SK-N-SH treated with all-trans-retinoic acid at 6 μM for 48 hours (cell line): ENCODE measurements at regions not wholly inside any gene's neighbourhood (a gene's known extent, or its start where the extent isn't known, plus 50 kb on each side); places are given as distances from the start of the nearest gene placed in this dataset.

Experiments used
- ATAC-seq: fragments of 200-7000 bp; cut with Tn5 transposase; 3 replicates; pipeline ENCODE4 v1.9.1; 2020; ENCODE audit warnings: mild to moderate bottlenecking, moderate library complexity
- ARNTL ChIP-seq: fragments of 450-650 bp; formaldehyde crosslinking; IDR thresholded peaks from 2 replicates; pipeline ENCODE4 v1.5.0; 2020; ENCODE audit warnings: low read depth, mild to moderate bottlenecking, moderate library complexity, borderline replicate concordance
- BACH2 ChIP-seq: fragments of 250-450 bp; sonication (Bioruptor Pico); IDR thresholded peaks from 2 replicates; pipeline ENCODE4 v1.9.0; 2021; ENCODE audit warnings: mild to moderate bottlenecking, borderline replicate concordance
- CSDC2 ChIP-seq: fragments of 250-450 bp; sonication (Bioruptor Pico); IDR thresholded peaks from 2 replicates; pipeline ENCODE4 v1.5.0; 2020; ENCODE audit warnings: mild to moderate bottlenecking, moderate library complexity
- GLIS3 ChIP-seq: fragments of 250-450 bp; sonication (Bioruptor Pico); IDR thresholded peaks from 2 replicates; pipeline ENCODE4 v1.5.0; 2020; ENCODE audit warnings: mild to moderate bottlenecking, moderate library complexity
- ISL1 ChIP-seq: fragments of 250-450 bp; sonication (Bioruptor Pico); IDR thresholded peaks from 2 replicates; pipeline ENCODE4 v2.1.2; 2022; ENCODE audit warnings: mild to moderate bottlenecking, moderate library complexity
- OSR1 ChIP-seq: fragments of 250-450 bp; sonication (Bioruptor Pico); IDR thresholded peaks from 2 replicates; pipeline ENCODE4 v1.8.0; 2022; ENCODE audit warnings: moderate library complexity, mild to moderate bottlenecking, inconsistent platforms
- PPARA ChIP-seq: fragments of 250-450 bp; sonication (Bioruptor Pico); IDR thresholded peaks from 2 replicates; pipeline ENCODE4 v1.5.0; 2020; ENCODE audit warnings: mild to moderate bottlenecking, borderline replicate concordance
- RARB ChIP-seq: fragments of 250-450 bp; sonication (Bioruptor Pico); IDR thresholded peaks from 2 replicates; pipeline ENCODE4 v1.8.0; 2021; ENCODE audit warnings: mild to moderate bottlenecking, moderate library complexity
- SNAI2 ChIP-seq: fragments of 250-450 bp; sonication (Bioruptor Pico); IDR thresholded peaks from 2 replicates; pipeline ENCODE4 v1.5.0; 2020; ENCODE audit warnings: mild to moderate bottlenecking, moderate library complexity
- TCF4 ChIP-seq: fragments of 250-450 bp; sonication (Bioruptor Pico); IDR thresholded peaks from 2 replicates; pipeline ENCODE4 v1.8.0; 2021; ENCODE audit warnings: mild to moderate bottlenecking, moderate library complexity, borderline replicate concordance
- TOX ChIP-seq: fragments of 250-450 bp; sonication (Bioruptor Pico); IDR thresholded peaks from 2 replicates; pipeline ENCODE4 v1.8.0; 2021; ENCODE audit warnings: mild to moderate bottlenecking, moderate library complexity, borderline replicate concordance
- ZC3H10 ChIP-seq: fragments of 250-450 bp; sonication (Bioruptor Pico); IDR thresholded peaks from 2 replicates; pipeline ENCODE4 v1.5.1; 2021; ENCODE audit warnings: mild to moderate bottlenecking, moderate library complexity
- ZFP3 ChIP-seq: fragments of 250-450 bp; sonication (Bioruptor Pico); IDR thresholded peaks from 2 replicates; pipeline ENCODE4 v1.5.0; 2020; ENCODE audit warnings: mild to moderate bottlenecking, moderate library complexity
- ZNF565 ChIP-seq: fragments of 450-650 bp; formaldehyde crosslinking; conservative IDR thresholded peaks from 2 replicates; pipeline ENCODE4 v1.5.0; 2020; ENCODE audit warnings: low read depth, mild to moderate bottlenecking, moderate library complexity
- ZNF70 ChIP-seq: fragments of 450-650 bp; formaldehyde crosslinking; IDR thresholded peaks from 2 replicates; pipeline ENCODE4 v1.5.0; 2020; ENCODE audit warnings: mild to moderate bottlenecking, moderate library complexity
- TF ChIP-seq, protein P1 (sequence below): fragments of 250-450 bp; sonication (Bioruptor Pico); IDR thresholded peaks from 2 replicates; pipeline ENCODE4 v1.5.1; 2020; ENCODE audit warnings: low read depth, mild to moderate bottlenecking, moderate library complexity
- TF ChIP-seq, protein P2 (sequence below): fragments of 250-450 bp; sonication (Bioruptor Pico); IDR thresholded peaks from 2 replicates; pipeline ENCODE4 v1.8.0; 2020; ENCODE audit warnings: mild to moderate bottlenecking, moderate library complexity, borderline replicate concordance
- TF ChIP-seq, protein P3 (sequence below): fragments of 250-450 bp; sonication (Bioruptor Pico); IDR thresholded peaks from 2 replicates; pipeline ENCODE4 v1.8.0; 2021; ENCODE audit warnings: low read depth, mild to moderate bottlenecking, moderate library complexity, borderline replicate concordance
- TF ChIP-seq, protein P4 (sequence below): fragments of 250-450 bp; sonication (Bioruptor Pico); IDR thresholded peaks from 2 replicates; pipeline ENCODE4 v1.5.1; 2021; ENCODE audit warnings: mild to moderate bottlenecking, moderate library complexity

DNA sequence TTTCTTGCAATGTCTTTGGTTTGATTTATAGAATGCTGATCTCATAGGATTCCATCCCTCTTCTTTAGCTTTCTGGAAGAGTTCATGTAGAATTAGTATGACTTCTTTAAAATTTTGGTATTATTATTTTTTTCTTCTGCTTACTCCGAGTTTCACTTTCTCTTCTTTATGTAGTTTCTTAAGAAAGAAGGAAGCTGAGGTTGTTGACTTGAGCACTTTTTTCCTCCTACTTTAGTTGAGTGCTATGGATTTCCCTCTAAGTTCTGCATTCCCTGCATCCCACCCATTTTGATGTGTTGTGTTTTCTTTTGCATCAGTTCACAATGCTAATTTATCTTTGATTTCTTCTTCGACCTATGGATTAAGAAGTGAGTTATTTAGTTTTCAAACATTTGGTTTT is 78.9 kb upstream of the SPRED2 start (continued):
- TF ChIP-seq ZC3H10 (no peak), PPARA (no peak)

DNA sequence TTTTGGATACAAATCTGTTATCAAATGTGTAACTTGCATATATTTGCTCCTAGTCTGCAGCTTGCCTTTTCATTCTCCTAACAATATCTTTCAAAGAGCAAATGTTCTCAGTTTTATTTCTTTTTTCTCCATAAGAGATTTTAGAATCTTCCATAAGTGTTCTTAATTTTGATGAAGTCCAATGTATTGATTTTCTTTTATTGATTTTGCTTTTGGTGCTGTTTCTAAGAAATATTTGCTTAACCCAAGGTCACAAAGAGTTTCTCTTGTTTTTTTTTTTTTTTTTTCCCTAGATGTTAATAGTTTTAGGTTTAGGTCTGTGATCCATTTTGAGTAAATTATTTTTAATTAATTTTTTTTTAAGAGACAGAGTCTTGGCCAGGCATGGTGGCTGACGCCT is 75.8 kb upstream of the SPRED2 start:
- ATAC-seq = no peak
- no peak for TF ChIP-seq ISL1 (CRISPR knock-in tag)
- TF ChIP-seq, protein P1, sequence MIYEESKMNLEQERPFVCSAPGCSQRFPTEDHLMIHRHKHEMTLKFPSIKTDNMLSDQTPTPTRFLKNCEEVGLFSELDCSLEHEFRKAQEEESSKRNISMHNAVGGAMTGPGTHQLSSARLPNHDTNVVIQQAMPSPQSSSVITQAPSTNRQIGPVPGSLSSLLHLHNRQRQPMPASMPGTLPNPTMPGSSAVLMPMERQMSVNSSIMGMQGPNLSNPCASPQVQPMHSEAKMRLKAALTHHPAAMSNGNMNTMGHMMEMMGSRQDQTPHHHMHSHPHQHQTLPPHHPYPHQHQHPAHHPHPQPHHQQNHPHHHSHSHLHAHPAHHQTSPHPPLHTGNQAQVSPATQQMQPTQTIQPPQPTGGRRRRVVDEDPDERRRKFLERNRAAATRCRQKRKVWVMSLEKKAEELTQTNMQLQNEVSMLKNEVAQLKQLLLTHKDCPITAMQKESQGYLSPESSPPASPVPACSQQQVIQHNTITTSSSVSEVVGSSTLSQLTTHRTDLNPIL (CRISPR knock-in tag) = no peak
- TF ChIP-seq ZNF70 = no peak
- TF ChIP-seq RARB (CRISPR knock-in tag) = no peak
- no peak for TF ChIP-seq BACH2 (CRISPR knock-in tag)
- no peak for TF ChIP-seq GLIS3 (CRISPR knock-in tag)
- TF ChIP-seq, all 23 proteins: peak for 0

DNA sequence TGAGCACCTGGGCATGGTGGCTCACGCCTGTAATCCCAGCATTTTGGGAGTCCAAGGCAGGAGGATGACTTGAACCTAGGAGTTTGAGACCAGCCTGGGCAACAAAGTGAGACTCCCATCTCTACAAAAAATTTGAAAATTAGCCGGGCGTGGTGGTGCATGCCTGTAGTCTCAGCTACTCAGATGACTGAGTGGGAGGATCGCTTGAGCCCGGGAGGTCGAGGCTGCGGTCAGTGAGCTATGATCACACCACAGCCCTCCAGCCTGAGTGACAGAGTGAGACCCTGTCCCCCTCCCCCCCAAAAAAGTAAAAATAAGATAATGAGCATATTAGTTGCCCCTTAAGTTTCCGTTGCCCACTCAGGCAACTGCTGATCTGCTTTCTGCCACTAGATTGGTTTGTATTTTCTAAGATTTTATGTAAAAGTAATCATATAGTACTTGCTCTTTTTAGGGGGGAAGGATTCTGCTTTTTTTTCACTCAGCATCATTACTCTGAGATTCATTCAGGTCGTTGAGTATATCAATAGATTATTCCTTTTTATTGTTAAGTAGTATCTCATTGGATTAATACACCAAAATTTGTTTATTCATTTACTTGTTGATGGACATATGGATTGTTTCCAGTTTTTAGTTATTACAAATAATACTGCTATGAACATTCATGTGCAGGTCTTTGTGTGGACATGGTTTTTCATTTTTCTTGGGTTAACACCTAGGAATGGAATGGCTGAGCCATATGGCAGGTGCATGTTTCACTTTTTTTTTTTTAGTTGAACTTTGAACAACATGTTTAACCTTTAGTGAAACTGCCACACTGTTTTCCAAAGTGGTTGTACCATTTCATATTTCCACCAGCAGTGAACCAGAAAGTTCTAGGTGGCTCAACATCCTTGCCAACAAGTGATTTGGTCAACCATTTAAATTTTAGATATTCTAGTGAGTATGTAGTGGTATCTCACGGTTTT is 75.0 kb upstream of the SPRED2 start:
- TF ChIP-seq TCF4 (CRISPR knock-in tag) (no peak), TOX (no peak), ISL1 (CRISPR knock-in tag) (no peak), GLIS3 (CRISPR knock-in tag) (no peak), CSDC2 (CRISPR knock-in tag) (no peak), BACH2 (CRISPR knock-in tag) (no peak), OSR1 (CRISPR knock-in tag) (no peak), SNAI2 (CRISPR knock-in tag) (no peak), ZNF70 (no peak), ARNTL (CRISPR knock-in tag) (no peak)
- TF ChIP-seq, protein P1 (CRISPR knock-in tag) = no peak
- no peak for ATAC-seq

DNA sequence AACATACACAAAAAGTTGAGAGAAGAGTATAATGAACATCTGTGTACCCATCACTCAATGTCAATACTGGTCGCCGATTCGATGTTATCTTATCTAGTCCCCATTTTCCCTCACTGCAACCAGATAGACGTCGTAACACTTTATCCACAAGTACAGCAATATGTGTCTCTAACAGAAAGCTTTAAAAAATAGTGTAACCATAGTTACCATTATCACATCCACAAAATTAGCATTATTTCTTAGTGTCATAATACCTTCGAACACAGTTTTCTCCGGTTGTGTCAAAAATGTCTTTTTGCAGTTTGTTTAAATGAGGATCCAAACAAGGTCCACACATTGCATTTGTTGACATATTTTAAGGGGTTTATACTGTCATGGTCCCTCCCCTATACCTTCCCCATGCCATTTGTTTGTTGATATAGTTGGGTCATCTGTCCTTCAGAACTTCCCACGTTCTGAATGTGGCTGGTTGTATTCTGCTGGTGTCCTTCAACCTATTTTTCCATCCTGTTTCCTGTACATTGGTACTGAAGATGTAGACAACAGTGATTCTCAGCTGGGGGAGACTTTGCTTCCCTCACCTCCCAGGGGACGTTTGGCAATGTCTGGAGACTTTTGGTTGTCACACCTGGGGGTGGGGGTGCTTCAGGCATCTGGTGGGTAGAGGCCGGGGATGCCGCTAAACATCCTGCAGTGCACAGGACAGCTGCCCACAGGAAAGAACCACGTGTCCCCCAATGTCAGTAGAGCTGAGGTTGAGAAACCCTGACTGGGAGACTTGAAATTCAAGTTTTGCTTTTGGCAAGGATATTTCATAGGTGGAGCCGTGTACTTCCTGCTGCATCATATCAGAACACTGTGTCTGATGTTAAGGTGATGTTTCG is 72.7 kb upstream of the SPRED2 start:
- ATAC-seq = no peak
- no peak for TF ChIP-seq ZNF565
- TF ChIP-seq, protein P1 (CRISPR knock-in tag) = no peak
- TF ChIP-seq OSR1 (CRISPR knock-in tag) = no peak
- TF ChIP-seq TOX = no peak
- no peak for TF ChIP-seq TCF4 (CRISPR knock-in tag)
- no peak for TF ChIP-seq SNAI2 (CRISPR knock-in tag)
- TF ChIP-seq, protein P2, sequence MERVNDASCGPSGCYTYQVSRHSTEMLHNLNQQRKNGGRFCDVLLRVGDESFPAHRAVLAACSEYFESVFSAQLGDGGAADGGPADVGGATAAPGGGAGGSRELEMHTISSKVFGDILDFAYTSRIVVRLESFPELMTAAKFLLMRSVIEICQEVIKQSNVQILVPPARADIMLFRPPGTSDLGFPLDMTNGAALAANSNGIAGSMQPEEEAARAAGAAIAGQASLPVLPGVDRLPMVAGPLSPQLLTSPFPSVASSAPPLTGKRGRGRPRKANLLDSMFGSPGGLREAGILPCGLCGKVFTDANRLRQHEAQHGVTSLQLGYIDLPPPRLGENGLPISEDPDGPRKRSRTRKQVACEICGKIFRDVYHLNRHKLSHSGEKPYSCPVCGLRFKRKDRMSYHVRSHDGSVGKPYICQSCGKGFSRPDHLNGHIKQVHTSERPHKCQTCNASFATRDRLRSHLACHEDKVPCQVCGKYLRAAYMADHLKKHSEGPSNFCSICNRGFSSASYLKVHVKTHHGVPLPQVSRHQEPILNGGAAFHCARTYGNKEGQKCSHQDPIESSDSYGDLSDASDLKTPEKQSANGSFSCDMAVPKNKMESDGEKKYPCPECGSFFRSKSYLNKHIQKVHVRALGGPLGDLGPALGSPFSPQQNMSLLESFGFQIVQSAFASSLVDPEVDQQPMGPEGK (CRISPR knock-in tag) = no peak
- TF ChIP-seq CSDC2 (CRISPR knock-in tag) = no peak
- TF ChIP-seq GLIS3 (CRISPR knock-in tag) = no peak

DNA sequence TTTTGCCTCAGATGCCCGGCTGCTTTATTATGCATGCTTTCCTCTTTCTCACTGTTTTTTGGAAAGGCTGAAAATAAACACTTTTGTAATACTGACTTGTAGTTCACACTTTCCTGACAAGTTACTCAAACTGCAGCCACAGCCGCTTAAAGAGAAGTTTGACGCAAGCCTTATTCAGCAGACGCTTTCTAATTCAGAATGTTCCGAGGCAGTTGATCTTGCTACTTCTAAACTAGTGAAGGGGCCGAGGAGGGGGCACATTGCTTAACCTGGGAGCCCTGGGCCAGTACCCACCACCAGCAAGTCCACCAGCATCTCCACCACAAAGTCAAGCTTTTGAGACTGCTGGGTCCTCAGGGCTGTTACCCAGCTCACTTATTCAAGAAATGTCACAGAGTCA is 71.8 kb upstream of the SPRED2 start:
- no peak for ATAC-seq
- TF ChIP-seq ZFP3 = no peak
- TF ChIP-seq, protein P3, sequence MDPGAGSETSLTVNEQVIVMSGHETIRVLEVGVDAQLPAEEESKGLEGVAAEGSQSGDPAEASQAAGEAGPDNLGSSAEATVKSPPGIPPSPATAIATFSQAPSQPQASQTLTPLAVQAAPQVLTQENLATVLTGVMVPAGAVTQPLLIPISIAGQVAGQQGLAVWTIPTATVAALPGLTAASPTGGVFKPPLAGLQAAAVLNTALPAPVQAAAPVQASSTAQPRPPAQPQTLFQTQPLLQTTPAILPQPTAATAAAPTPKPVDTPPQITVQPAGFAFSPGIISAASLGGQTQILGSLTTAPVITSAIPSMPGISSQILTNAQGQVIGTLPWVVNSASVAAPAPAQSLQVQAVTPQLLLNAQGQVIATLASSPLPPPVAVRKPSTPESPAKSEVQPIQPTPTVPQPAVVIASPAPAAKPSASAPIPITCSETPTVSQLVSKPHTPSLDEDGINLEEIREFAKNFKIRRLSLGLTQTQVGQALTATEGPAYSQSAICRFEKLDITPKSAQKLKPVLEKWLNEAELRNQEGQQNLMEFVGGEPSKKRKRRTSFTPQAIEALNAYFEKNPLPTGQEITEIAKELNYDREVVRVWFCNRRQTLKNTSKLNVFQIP = no peak
- TF ChIP-seq RARB (CRISPR knock-in tag) = no peak
- TF ChIP-seq ISL1 (CRISPR knock-in tag) = no peak
- TF ChIP-seq, protein P4, sequence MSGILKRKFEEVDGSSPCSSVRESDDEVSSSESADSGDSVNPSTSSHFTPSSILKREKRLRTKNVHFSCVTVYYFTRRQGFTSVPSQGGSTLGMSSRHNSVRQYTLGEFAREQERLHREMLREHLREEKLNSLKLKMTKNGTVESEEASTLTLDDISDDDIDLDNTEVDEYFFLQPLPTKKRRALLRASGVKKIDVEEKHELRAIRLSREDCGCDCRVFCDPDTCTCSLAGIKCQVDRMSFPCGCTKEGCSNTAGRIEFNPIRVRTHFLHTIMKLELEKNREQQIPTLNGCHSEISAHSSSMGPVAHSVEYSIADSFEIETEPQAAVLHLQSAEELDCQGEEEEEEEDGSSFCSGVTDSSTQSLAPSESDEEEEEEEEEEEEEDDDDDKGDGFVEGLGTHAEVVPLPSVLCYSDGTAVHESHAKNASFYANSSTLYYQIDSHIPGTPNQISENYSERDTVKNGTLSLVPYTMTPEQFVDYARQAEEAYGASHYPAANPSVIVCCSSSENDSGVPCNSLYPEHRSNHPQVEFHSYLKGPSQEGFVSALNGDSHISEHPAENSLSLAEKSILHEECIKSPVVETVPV (CRISPR knock-in tag) = no peak
- TF ChIP-seq SNAI2 (CRISPR knock-in tag) = no peak
- no peak for TF ChIP-seq TCF4 (CRISPR knock-in tag)
- no peak for TF ChIP-seq CSDC2 (CRISPR knock-in tag)
- TF ChIP-seq, protein P1 (CRISPR knock-in tag) = no peak
- TF ChIP-seq ZC3H10 = no peak
- TF ChIP-seq ZNF70 = no peak
